Mucosa of descending colon (tissue), 3 donors: ENCODE measurements at regions not wholly inside any gene's neighbourhood (a gene's known extent, or its start where the extent isn't known, plus 50 kb on each side); places are given as distances from the start of the nearest gene placed in this dataset.
A peak's percentile ranks its signal among the peaks of the same experiment; 100 is the strongest.
"Not testable (repeated sequence)": the region's sequence is repeated elsewhere in the genome, so short reads cannot be mapped to it uniquely, and the experiment has no call there.

Experiments used
- ATAC-seq: fragments of 200-7000 bp; cut with Tn5 transposase; one replicate; pipeline ENCODE4 v1.9.1; 2020; ENCODE audit warnings: mild to moderate bottlenecking, moderate library complexity
- DNase-seq, 3 donors: peaks; one replicate each; pipeline ENCODE4 v3.0.0-alpha.2; 2020
- H3K36me3 ChIP-seq: fragments of 200-600 bp; one replicate; pipeline ENCODE4 v1.8.0; 2021; ENCODE audit warnings: low read depth, mild to moderate bottlenecking
- H3K4me1 ChIP-seq: fragments of 200-600 bp; one replicate; pipeline ENCODE4 v1.8.0; 2021; ENCODE audit warnings: low read depth, mild to moderate bottlenecking
- H3K4me3 ChIP-seq: fragments of 200-600 bp; one replicate; pipeline ENCODE4 v1.8.0; 2021; ENCODE audit warnings: mild to moderate bottlenecking
- H3K9me3 ChIP-seq: fragments of 200-600 bp; one replicate; pipeline ENCODE4 v1.8.0; 2021; ENCODE audit warnings: mild to moderate bottlenecking
- intact Hi-C, 2 donors: fragments of 100-400 bp; cut with DNase I in 1 of 2; cut with micrococcal nuclease in 1 of 2; formaldehyde crosslinking; loops; one replicate each; pipeline versions ENCODE4 v1.11.0 to v1.11.1; 2022; cut with DNase I, micrococcal nuclease
- TF ChIP-seq, protein P1 (sequence below): fragments of 200-600 bp; IDR thresholded peaks from one replicate; pipeline ENCODE4 v1.8.0; 2022; ENCODE audit warnings: antibody characterized with exemption, mild to moderate bottlenecking
- donor health status: DM: no; HTN: no; CAD: no; lungs with moderate emphysema.
- donor health status: DM: no; HTN: no; CAD: no.
- donor health status: DM: no; HTN: yes; CAD: no.

DNA sequence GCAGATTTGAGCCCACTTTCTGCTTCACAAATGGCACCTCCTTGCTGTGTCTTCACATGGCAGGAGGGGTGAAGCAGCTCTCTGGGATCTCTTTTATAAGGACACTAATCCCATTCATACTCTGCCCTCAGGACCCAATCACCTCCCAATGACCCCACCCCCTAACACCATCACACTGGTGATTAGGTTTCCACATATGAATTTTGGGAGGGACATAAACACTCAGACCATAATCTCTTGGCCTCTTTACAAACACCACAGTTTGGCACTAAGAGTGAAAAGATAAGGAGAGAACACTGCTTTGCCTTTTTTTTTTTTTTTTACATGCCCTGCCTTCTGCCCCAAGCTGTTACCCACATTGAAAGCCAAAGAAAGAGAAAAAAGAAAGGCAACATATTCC, 166.2 kb upstream of the NFIA start:
- TF ChIP-seq, protein P1, sequence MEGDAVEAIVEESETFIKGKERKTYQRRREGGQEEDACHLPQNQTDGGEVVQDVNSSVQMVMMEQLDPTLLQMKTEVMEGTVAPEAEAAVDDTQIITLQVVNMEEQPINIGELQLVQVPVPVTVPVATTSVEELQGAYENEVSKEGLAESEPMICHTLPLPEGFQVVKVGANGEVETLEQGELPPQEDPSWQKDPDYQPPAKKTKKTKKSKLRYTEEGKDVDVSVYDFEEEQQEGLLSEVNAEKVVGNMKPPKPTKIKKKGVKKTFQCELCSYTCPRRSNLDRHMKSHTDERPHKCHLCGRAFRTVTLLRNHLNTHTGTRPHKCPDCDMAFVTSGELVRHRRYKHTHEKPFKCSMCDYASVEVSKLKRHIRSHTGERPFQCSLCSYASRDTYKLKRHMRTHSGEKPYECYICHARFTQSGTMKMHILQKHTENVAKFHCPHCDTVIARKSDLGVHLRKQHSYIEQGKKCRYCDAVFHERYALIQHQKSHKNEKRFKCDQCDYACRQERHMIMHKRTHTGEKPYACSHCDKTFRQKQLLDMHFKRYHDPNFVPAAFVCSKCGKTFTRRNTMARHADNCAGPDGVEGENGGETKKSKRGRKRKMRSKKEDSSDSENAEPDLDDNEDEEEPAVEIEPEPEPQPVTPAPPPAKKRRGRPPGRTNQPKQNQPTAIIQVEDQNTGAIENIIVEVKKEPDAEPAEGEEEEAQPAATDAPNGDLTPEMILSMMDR = no peak
- Histone ChIP-seq H3K9me3 (no peaks in the 10 kb centered on the region), H3K4me1 (no peaks in the 10 kb centered on the region), H3K36me3 (no peaks in the 10 kb centered on the region), H3K4me3 (no peak overlapping the region)
- ATAC-seq (peak; percentile 70), DNase-seq (peak in 1 of 3 donors; percentile 17)
- intact Hi-C loops = no loop called here

DNA sequence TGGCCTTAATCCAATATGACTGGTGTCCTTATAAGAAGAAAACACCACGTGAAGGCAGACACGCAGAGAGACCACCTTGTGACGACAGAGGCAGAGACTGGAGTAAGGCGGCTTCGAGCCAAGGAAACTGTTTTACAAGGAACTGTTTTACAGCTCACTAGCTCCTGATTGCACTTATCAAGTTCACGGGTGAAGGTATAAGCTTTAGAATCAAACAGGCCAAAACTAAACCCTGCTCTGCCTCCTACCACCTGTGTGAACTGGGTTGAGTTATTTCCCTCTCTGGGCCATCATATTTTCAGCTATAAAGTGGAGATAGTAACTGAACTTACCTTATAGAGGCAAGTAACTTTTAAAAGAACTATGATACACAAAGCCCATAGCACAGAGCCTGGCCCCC, 166.9 kb upstream of the NFIA start:
- intact Hi-C loops = no loop called here
- Histone ChIP-seq H3K9me3 (no peaks in the 10 kb centered on the region), H3K4me1 (no peaks in the 10 kb centered on the region), H3K36me3 (no peaks in the 10 kb centered on the region), H3K4me3 (no peak overlapping the region)
- TF ChIP-seq, protein P1 = no peak
- DNase-seq = peak in 1 of 3 donors; percentile 55
- peak; percentile 74 for ATAC-seq

GRCh38 chr1:60914982-60915381, 167.4 kb upstream of the NFIA start:
- Histone ChIP-seq H3K36me3 (no peaks in the 10 kb centered on the region), H3K9me3 (no peaks in the 10 kb centered on the region), H3K4me3 (no peak overlapping the region), H3K4me1 (no peaks in the 10 kb centered on the region)
- no peak for DNase-seq
- ATAC-seq = no peak
- intact Hi-C loops = no loop called here
- TF ChIP-seq, protein P1 = no peak

- H3K36me3 ChIP-seq, intact Hi-C loops, H3K4me1 ChIP-seq, DNase-seq, H3K4me3 ChIP-seq, H3K9me3 ChIP-seq, ATAC-seq: not testable (repeated sequence)
Observed at GRCh38 chr1:60913708-60914107, 168.7 kb upstream of the NFIA start.

DNA sequence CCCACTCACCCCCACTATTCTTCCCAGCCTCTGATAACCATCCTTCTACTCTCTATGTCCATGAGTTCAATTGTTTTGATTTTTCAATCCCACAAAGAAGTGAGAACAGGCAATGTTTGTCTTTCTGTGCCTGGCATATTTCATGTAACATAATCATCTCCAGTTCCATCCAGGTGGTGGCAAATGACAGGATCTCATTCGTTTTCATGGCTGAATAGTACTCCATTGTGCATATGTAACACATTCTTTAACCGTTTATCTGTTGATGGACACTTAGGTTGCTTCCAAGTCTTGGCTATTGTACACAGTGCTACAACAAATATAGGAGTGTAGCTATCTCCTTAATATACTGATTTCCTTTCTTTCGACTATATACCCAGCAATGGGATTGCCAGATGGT, 169.3 kb upstream of the NFIA start:
- H3K9me3 ChIP-seq = no peaks in the 10 kb centered on the region
- TF ChIP-seq, protein P1 = no peak
- no peaks in the 10 kb centered on the region for H3K4me1 ChIP-seq
- ATAC-seq = no peak
- no peak for DNase-seq
- no peak overlapping the region for H3K4me3 ChIP-seq
- no peaks in the 10 kb centered on the region for H3K36me3 ChIP-seq
- intact Hi-C loops = no loop called here

- Histone ChIP-seq H3K4me1 (no peaks in the 10 kb centered on the region), H3K36me3 (no peaks in the 10 kb centered on the region), H3K4me3 (no peak overlapping the region), H3K9me3 (no peaks in the 10 kb centered on the region)
- DNase-seq = no peak
- ATAC-seq = no peak
- intact Hi-C loops = no loop called here
- TF ChIP-seq, protein P1 = no peak
Observed at GRCh38 chr1:60911966-60912697, 170.2 kb upstream of the NFIA start.
